ENCODE measurements at regions not wholly inside any gene's neighbourhood (a gene's known extent, or its start where the extent isn't known, plus 50 kb on each side); places are given as distances from the start of the nearest gene placed in this dataset.

DNA sequence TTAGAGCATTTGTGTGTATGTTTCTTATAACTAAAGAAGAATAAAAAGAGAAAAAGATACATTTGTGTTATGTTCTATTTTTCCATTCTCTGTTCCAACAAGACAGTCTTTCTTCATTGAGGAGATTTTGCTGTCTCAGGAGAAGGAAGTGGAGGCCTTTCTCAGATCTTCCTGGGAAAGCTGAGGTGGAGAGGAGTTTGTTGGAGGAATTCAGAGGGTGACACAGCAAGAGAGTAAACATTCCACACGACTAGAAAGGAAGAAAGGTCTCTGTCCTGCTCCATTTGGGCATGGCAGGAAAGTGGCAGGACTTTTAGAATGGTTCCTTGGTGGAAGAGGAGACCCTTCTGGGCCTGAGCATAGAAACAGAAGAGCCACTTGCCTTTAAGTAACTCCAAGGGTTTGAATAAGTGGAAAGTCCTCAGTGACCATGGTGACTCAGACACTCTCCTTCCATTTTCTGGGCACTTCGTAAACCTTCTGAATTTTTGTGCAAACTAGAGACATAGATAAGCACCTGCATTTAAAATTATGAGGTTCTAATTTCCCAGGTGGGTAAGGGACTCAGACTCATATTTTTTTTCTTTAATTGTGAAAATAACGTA is 52.3 kb upstream of the COL5A2 start:
- 63% methylated on average over 3 of the region's 3 CpGs for WGBS, 2 donors (ENCODE audit: low coverage in 1 of 2)
- Histone ChIP-seq H3K27me3 (no peaks in the 10 kb centered on the region), H3K9me3 (no peaks in the 10 kb centered on the region), H3K4me3 (no peak overlapping the region), H3K27ac (no peak overlapping the region), H3K4me1 (no peaks in the 10 kb centered on the region), H3K36me3 (no peaks in the 10 kb centered on the region)
- no peak for TF ChIP-seq POLR2AphosphoS5 (IDR thresholded peaks at IDR 0.05)
- no peak for TF ChIP-seq EP300 (IDR thresholded peaks at IDR 0.05; ENCODE audit: low read depth)
- TF ChIP-seq POLR2A (IDR thresholded peaks at IDR 0.05): no peak
- TF ChIP-seq, protein P1, sequence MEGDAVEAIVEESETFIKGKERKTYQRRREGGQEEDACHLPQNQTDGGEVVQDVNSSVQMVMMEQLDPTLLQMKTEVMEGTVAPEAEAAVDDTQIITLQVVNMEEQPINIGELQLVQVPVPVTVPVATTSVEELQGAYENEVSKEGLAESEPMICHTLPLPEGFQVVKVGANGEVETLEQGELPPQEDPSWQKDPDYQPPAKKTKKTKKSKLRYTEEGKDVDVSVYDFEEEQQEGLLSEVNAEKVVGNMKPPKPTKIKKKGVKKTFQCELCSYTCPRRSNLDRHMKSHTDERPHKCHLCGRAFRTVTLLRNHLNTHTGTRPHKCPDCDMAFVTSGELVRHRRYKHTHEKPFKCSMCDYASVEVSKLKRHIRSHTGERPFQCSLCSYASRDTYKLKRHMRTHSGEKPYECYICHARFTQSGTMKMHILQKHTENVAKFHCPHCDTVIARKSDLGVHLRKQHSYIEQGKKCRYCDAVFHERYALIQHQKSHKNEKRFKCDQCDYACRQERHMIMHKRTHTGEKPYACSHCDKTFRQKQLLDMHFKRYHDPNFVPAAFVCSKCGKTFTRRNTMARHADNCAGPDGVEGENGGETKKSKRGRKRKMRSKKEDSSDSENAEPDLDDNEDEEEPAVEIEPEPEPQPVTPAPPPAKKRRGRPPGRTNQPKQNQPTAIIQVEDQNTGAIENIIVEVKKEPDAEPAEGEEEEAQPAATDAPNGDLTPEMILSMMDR (IDR thresholded peaks at IDR 0.05): no peak
- DNase-seq: no peak
- in situ Hi-C loops (cut with MboI; ENCODE audit: low pct_ligation_motif_present in 1 of 4, low pct_unique_long_range_greater_than_20kb in 1 of 4, low sequenced_read_pairs in 3 of 4): no loop called here
- intact Hi-C loops (cut with DNase I; ENCODE audit: low total_unique reads): no loop called here

- intact Hi-C loops (cut with DNase I; ENCODE audit: low total_unique reads) (no loop called here), in situ Hi-C loops (cut with MboI; ENCODE audit: low pct_ligation_motif_present in 1 of 4, low pct_unique_long_range_greater_than_20kb in 1 of 4, low sequenced_read_pairs in 3 of 4) (no loop called here)
- DNase-seq: no peak
- Histone ChIP-seq H3K27ac (no peak overlapping the region), H3K4me1 (no peaks in the 10 kb centered on the region), H3K4me3 (no peak overlapping the region), H3K27me3 (no peaks in the 10 kb centered on the region), H3K36me3 (no peaks in the 10 kb centered on the region), H3K9me3 (no peaks in the 10 kb centered on the region)
- TF ChIP-seq EP300 (IDR thresholded peaks at IDR 0.05; ENCODE audit: low read depth) (no peak), POLR2AphosphoS5 (IDR thresholded peaks at IDR 0.05) (no peak), POLR2A (IDR thresholded peaks at IDR 0.05) (no peak)
- TF ChIP-seq, protein P1 (IDR thresholded peaks at IDR 0.05): no peak
These were observed 53.3 kb upstream of the COL5A2 start for GRCh38 chr2:189232759-189233406.

- TF ChIP-seq EP300 (IDR thresholded peaks at IDR 0.05; ENCODE audit: low read depth) (no peak), POLR2AphosphoS5 (IDR thresholded peaks at IDR 0.05) (no peak), POLR2A (IDR thresholded peaks at IDR 0.05) (no peak)
- TF ChIP-seq, protein P1 (IDR thresholded peaks at IDR 0.05): no peak
- in situ Hi-C loops (cut with MboI; ENCODE audit: low pct_ligation_motif_present in 1 of 4, low pct_unique_long_range_greater_than_20kb in 1 of 4, low sequenced_read_pairs in 3 of 4) (no loop called here), intact Hi-C loops (cut with DNase I; ENCODE audit: low total_unique reads) (no loop called here)
- no peaks in the 10 kb centered on the region for H3K27me3 ChIP-seq
- H3K36me3 ChIP-seq: no peaks in the 10 kb centered on the region
- WGBS, 2 donors (ENCODE audit: low coverage in 1 of 2): 83 to 84% methylated on average over 2 of the region's 2 CpGs
- no peak overlapping the region for H3K27ac ChIP-seq
- no peak for DNase-seq
- H3K9me3 ChIP-seq: no peaks in the 10 kb centered on the region
- no peaks in the 10 kb centered on the region for H3K4me1 ChIP-seq
- no peak overlapping the region for H3K4me3 ChIP-seq
These were observed 54.0 kb upstream of the COL5A2 start for GRCh38 chr2:189233527-189233926.

DNA sequence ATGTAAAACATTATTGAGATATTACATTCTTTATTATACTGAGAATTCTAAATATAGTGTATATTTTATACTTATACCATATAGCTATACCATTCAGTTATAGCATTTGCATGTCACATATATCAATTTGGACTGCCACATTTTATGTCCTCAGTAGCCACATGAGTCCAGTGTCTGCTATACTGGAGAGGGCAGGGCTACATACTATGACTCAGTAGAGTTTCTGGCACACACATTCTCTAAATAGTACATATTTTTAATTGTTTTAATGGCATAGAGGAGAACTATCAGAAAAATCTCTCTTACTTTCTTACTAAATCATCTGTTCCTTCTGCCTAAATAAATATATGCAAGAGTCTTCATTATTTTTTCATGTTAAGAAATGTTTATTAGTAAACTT is 55.4 kb upstream of the COL5A2 start:
- Histone ChIP-seq H3K9me3 (no peaks in the 10 kb centered on the region), H3K4me1 (no peaks in the 10 kb centered on the region), H3K27ac (no peak overlapping the region), H3K4me3 (no peak overlapping the region), H3K27me3 (no peaks in the 10 kb centered on the region), H3K36me3 (no peaks in the 10 kb centered on the region)
- intact Hi-C loops (cut with DNase I; ENCODE audit: low total_unique reads): no loop called here
- no peak for TF ChIP-seq POLR2AphosphoS5 (IDR thresholded peaks at IDR 0.05)
- TF ChIP-seq, protein P1 (IDR thresholded peaks at IDR 0.05): no peak
- no peak for TF ChIP-seq EP300 (IDR thresholded peaks at IDR 0.05; ENCODE audit: low read depth)
- no peak for TF ChIP-seq POLR2A (IDR thresholded peaks at IDR 0.05)
- no peak for DNase-seq
- in situ Hi-C loops (cut with MboI; ENCODE audit: low pct_ligation_motif_present in 1 of 4, low pct_unique_long_range_greater_than_20kb in 1 of 4, low sequenced_read_pairs in 3 of 4): no loop called here

All from transverse colon (tissue), 4 donors.